ENCODE measurements at regions not wholly inside any gene's neighbourhood (a gene's known extent, or its start where the extent isn't known, plus 50 kb on each side); places are given as distances from the start of the nearest gene placed in this dataset.

DNA sequence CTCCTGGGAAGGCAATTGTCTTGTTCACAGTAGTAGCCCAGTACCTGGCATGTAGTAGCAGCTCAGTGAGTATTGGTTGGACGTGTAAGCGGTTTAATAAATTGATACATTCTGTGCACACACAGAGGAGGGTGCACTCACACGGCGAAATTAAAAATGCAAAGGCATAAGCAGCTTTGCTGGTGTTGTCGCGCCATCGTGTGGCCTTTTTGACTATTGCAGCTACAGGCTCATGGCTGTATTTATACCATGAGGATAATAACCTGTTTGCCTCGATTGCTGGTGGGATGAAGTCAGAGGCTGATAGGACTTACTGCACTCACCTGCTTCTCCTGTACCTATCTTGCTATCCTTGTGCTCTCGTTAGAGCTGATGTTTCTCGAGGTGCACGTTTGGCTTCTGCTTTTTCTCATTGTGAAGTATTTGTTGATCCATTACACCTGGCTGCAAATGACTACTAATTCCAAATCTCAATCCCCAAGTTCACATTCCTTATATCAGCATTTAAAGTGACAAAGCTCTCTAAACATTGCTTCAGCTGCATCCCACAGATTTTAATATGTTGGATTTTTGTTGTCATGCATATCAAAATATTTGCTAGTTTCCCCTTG lies 61.5 kb downstream of the TBXT start:
- DNase-seq: peak; percentile 68 to 73

DNA sequence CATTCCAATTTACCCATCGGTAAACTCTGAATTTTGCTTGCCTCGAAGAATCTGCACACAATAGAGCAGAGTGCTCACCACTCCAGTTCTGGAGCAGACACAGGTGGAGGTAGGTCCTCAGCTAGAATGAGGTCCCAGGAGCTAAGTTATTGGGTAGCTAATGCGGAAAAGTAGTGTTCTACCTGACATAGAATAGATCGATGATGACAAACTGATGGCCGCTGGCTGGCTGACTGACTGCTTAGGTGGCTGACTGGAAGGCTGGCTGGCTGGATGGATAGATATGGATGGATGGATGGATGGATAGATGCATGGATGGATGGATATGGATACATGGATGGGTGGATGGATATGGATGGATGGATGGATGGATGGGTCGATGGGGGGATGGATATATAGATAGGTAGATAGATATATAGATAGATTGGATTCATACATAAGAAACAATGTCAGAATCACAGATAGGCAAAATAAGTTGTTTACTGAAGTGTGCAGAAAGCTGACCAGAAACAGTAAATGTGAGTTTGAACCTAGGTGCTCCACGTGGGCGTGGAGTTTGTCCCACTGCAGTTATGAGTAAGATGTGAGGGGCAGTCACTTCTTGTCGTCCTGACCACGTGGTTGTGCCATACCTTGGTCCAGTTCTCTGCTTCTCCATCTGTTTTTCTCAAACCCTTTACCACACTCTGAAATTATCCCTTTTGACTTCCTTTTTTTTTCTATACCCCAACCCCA lies 62.1 kb downstream of the TBXT start:
- DNase-seq: no peak

DNA sequence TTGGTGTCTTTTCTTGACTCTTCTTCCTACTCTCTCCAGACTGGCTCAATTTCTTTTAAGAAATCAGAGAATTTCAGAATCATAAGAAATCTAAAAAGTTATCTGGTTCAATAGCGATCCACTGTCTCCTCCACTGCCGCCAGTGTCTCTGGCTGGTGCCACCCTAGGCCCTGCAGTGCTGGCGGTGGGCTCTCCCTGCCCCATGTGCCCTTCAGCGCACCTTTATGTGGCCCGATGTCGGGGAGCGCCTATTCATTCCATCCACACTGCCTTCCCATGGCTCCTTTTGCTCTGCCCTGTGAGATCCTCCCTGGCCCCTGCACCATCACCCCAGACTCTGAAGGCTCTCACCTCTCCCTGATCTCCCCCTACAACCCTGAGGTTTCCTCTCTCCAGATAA lies 62.8 kb downstream of the TBXT start:
- no peak for DNase-seq

DNA sequence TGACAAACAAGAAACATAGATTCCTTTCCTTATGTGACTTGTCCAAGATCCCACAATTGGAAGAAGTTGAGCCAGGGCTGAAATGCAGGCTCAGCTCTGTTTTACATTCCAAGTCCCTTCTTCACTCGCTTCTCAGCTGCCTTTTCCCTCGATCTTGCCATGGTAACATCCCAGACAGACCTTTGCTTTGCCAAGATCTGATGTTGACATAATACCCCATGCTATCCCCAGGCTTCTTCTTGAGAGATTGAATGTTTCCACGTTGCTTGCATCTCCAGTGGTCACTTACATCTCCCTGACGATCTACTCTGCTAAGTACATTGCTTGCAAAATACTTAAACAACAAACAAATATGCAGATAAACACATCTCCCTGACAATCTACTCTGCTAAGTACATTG lies 63.5 kb downstream of the TBXT start:
- DNase-seq: no peak

DNA sequence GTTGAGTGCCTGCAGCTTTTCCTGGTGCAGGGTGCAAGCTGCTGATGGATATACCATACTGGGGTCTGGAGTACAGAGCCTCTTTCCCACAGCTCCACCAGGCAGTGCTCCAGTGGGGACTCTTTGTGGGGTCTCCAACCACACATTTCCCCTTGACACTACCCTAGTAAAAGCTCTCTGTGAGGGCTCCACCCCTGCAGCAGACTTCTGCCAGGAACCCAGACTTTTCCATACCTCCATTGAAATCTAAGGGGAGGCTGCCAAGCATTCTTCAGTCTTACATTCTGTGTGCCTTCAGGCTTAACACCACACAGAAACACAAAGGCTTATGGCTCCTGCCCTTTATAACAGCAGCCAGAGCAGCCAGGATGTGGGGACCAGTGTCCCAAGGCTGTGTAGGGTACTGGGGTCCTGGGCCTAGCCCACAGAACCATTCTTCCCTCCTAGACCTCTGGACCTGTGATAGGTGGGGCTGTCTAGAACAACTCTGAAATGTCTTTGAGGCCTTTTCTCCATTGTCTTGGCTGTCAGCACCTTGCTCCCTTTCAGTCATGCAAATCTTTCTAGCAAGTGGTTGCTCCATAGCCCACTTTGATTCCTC lies 65.7 kb downstream of the TBXT start:
- DNase-seq: no peak

DNA sequence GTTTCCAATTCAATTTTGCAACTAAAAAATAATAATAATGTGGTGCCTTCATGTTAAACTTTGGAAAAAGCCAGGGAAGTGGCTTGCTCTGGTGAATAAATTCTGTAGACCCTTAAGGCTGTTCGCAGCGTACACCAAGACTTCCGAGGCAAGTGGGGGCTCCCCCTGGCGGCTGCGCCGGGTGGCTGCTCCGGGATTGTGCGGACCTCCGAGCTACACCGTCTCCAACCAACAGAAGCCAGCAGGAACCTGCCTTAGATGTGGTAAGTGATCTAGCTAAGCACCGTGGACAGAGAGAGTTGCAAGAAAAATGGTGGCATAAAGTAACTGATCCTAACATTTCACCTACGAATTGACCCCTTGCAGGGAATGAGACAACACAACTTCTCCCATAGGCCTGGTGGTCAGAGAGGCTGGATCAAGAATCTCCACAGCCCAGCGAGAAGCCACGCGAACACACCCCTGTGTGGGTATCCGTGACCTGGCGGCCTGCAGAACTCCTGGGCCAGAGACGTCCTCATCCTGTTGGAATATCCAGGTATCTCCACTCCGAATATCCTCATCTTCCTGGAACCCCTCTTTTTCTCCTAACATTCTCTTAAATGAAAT lies 69.6 kb downstream of the TBXT start:
- peak; percentile 48 to 51 for DNase-seq

DNA sequence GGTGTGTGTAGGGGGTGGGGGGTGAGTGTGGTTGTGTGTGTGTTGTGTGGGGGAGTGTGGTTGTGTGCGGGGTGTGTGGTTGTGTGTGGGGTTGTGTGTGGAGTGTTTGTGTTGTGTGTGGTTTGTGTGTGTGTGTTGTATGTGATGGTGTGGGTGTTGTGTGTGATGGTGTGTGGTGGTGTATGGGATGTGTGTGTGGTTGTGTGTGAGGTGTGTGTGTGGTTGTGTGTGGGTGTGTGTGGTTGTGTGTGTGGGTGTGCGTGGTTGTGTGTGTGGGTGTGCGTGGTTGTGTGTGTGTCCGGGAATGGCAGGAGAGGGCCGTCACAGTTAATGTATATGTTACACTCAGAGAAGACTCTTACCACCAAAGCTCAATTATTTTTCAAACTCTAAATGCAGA lies 79.8 kb downstream of the TBXT start:
- no peak for DNase-seq

DNA sequence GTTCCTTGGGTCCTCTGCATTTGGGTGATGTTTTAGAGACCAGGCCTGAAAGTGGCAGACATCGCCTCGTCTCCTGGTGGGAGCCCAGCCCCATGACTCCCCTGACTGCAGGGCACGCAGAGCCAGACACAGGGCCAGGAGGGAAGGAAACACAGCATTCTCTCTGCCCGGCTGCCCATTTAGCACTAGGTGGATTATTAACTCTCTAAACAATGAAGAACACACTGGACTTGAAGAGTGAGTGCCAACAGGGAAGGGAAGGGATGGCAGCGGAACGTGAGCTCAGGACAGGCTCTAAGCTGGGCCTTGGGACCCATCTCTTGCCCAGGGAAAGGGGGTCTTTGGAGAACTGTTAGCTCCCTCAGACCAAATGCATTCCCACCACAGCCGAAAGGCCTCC lies 80.4 kb downstream of the TBXT start:
- DNase-seq: no peak

DNA sequence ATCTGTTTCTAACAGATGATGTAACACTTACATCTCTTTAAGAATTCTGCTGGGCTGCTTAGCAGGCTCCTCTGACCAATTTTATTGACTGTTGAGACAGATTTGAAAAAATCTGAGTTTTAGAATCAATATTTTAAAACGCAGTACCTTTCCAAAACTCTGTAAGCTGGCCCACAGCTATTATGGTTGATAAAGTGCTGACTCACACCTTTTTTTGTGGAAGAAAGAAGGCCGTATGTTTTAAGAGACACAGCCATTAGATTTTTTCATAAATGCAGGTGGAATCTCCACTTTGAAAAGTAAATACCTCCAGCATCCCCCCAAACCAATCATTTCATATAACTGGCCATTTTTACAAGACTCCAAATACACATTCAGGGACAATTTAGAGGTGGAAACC lies 82.2 kb downstream of the TBXT start:
- no peak for DNase-seq

DNA sequence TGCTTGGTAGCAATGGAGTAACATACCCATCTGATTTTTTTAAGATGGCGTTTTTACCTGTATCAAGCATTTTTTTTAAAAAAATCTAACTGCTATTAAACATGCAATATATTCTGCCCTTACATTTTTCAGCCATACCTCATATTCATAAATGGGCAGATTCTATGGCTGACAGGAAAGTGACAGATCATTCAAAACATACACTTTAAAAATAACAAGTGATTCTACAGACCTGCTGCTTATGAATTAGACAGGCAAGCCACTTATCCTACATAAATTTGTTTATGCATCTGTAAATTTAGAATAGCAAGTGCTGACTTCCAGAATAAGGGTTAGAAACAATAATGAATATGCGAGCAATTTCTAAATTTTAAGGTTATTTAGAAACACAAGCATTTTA lies 82.7 kb downstream of the TBXT start:
- DNase-seq: no peak

DNA sequence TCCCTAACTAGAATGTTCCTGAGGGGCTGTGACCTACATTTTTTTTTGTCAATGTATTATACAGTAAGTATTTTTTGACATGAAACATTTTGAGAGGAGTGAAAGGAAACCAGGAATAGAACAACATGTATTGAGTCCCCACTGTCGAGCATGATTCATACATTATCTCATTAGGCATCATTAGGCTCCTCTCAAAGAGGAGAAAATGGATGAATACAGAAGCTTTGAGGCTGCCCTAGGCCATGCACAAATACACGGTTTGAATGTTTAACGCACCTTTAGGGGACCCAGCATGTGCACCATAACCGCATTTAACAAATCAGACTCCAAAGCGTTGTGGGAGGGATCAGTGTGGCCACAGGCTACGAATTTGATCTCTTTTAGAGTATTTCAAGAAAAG lies 87.8 kb downstream of the TBXT start:
- DNase-seq: no peak

DNA sequence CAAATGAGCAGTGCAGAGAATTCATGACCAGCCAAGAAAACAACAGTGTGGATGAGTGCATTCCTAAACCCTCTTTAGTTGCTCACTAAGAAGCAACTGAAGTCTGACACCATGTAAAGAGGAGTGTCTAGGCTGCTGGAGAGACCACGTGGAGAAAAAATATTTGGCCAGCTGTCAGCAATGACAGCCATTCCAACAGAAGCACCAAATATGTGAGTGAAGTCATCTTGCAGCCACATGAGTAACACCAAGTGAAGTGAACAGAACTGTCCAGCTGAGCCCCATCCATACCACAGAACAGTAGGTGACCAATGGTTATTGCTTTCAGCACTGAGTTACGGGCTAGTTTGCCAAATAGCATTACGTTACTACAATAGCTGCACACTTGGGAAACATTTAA lies 89.4 kb downstream of the TBXT start:
- DNase-seq: no peak

DNA sequence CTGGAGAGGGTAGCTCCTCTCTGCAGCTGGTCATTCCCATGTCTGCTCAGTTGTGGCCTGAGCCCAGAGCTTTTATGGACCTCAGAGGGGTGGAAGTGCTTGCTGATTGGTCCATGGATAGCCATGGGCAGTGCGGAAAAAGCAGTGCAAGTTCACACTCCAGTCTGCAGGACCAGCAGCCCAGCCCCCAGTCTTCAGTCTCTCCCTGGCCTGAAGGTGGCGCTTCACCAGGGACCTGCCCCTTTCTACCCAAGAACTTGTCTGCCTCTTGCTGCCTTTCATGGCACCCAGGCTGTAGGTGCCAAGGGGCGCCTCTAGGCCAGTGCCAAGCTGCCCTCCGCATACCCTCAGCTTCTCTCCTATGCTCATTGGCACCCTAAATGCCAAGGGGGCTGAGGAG lies 91.0 kb downstream of the TBXT start:
- DNase-seq: no peak

DNA sequence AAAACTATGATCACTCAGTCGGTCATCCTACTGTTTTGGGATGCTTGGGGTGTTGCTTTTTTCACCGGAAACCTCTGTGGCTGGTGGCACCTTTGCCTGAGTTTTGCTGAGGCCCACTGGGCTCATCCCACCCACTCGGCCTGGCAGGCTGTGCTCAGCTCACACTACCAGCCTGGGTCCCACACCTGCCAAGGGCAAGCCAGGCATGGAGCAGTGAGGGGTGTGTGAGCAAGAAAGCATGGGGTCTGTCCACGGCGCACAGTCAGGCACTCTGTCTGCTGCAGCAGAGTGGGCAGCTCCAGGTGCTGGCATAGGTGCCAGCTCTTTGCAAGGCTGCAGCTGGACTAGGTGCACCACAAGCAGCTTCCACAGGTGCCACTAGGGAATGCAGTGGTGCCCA lies 91.7 kb downstream of the TBXT start:
- DNase-seq: no peak

DNA sequence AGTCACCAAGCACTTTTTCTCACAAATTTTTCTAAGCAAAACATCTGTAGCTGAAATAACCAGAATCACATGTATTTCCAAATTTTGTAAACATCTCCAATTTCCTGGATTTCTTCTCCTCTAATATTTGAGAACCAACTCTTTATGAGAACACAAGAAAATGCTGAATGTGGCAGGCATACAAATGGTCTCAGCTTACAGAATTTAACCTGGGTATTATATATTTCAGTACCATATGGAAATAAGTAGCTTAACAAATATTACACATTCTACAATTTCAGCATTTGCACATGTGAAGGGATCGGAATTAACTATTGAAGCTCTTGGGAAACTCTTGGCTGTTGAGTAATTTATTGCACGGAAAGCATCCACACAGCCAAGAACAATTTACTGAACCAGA lies 92.5 kb downstream of the TBXT start:
- DNase-seq: no peak

DNA sequence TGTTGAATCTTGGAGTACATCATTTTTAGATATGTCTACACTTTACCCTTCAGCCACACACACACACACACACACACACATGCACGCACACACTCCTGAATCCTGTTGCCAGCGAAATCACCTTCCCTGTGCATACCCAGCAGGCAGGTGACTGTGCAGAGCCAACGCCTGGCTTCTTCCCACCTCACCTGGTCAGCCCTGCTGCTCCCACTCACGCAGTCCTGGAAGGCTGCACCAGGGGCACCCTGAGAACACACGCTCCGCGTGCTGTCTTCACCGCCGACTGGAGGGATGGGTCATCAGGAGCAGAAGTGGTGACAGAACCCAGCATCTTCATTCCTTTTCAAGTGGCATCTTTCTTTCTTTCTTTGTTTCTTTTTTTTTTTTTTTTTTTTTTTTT lies 94.6 kb downstream of the TBXT start:
- no peak for DNase-seq

DNA sequence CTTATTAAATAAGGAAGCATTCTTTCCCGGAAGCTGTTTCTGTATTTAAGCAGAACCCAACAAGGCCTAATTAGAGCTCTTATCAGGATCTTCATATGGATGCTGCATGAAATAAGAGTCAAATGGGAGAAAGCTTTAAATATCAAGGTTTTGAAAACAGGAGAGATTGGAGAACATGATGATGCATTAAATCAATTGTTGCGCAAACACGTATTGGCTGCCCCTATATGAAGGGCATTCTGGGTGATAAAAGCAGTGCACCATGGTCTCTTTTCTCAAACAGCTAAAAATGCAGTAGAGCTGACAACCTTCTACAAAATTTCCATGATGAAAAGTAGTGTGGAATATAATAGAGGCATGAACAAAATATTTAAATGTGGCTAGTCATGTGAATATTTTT lies 98.9 kb downstream of the TBXT start:
- DNase-seq: no peak

DNA sequence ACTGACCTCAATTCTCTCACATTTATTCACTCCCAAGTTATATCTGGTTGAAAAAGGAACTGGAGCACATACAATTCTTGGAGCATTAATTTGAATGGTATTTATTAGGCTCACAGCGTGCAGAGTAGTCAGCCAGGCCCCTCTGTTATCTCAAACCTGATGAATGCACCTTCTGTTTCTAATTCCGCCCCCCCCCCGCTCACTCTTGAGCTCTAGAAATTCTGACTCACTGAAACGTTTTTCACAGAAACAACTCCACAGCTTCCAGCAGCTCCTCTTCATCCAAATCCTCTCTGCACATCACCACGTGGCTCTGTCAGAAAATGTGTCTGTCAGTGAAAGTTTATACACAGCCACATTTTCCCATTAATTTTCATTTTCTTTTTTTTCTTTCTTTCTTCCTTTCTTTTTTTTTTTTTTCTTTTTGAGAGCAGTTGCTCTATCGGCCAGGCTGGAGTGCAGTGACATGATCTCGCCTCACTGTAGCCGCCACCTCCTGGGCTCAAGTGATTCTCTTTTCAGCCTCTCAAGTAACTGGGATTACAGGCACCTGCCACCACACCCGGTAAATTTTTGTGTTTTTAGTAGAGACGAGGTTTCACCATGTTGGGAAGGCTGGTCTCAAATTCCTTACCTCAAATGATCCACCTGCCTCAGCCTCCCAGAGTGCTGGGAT lies 109.4 kb downstream of the TBXT start:
- no peak for DNase-seq

DNA sequence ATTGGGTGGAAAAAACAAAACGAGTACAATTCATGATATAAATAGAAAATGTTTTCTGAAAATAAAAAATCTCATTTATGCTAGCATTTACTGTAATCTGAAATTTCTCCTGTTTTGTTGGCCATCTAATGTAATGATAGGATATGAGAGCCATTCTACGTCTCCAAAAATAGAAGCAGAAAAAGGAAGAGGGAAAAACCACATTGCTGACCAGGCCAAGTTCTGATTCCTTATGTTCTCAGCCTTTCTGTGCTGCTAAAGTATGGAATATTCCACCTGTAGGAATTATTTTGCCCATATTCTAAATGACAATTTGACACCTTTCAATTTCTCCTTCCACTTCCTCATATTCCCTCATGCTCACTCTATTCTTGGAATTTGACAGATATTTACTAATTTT lies 110.2 kb downstream of the TBXT start:
- DNase-seq: no peak

DNA sequence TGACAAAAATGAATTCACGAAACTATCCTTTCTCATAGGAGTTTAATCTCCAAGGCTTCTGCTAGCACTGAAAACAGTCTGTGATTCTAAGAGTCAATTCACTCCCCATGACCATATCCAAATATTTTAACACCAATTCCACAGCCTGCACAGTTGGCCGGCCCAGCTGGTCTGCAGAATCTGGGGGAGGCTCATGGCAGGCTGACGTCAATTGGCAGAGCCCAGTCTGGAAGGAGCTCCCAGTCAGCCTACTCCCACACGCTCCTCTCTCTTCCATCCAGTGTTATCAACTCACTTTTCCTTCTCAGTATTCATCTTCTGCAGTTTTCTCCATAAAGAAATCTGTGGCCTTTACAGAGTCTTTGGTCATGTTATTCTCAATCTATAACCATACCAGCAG lies 111.0 kb downstream of the TBXT start:
- no peak for DNase-seq

DNA sequence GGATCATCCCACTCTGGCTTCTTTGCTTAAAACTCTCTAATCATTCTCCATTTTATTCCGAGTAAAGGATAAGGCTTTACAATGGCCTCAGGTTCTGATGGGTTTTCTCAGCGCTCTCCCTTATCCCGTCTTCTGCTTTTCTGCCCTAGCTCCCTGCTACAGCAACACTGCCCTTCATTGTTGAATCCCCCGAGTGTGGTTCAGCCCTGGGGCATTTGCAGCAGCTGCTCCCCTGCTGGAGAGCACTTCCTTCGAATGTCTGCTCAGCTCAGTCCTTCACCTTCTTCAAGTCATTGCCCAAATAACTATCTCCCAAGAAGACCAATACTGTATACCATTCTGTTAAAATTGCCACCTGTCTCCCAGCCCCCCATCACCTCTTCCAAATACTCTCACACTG lies 111.8 kb downstream of the TBXT start:
- DNase-seq: no peak

DNA sequence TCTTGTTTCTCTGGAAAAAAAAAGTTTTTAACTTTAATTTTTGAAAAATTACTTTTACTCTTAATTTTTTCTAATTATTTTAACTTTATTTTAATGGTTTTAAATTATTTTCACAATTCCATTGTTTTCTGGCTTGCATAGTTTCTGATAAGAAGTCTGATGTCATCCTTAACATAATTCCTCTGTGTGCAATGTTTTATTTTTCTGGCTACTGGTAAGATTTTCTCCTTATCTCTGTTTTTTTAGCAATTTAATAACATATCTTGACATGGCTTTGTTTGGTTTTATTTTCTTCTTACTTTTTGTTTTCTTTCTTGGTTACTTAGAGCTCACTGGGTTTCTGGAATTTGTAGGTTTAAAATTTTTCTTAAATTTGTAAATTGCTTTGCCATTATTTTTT lies 114.8 kb downstream of the TBXT start:
- no peak for DNase-seq

DNA sequence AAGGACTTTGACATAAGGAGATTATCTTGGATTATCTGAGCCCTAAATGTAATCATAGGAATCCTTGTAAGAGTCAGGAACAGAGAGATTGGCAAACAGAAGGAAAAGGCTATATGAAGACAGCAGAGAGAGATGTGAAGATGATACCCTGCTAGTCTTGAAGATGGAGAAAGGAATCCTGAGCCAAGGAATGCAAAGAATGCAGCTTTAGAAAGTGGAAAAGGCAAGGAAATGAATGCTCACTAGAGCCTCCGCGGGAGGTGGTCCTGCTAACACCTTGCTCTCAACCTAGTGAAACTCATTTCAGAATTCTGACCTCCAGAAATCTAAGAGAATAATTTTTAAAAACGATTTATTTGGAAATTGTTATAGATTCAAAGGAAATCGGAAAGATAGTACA lies 117.1 kb downstream of the TBXT start:
- no peak for DNase-seq

DNA sequence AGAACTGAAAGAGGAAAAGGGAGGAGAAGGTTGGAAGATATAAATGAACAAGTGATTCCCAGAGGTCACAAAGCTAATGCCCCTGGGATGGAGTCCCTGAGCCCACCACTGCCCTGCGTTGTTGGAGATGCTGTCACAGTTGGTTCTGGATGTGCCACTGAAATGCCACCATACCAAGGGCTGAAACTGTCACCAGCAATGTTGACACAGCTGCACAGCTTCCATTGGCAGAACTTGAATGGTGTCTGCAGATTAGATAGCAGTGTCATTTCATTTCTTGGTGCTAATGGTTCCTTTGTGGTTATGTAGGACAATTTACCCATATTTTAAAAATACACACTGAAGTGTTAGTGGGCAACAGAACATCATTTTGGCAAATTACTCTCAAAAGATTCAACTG lies 120.7 kb downstream of the TBXT start:
- DNase-seq: no peak
